HG03432 (cell line): ENCODE measurements at regions not wholly inside any gene's neighbourhood (a gene's known extent, or its start where the extent isn't known, plus 50 kb on each side); places are given as distances from the start of the nearest gene placed in this dataset.

ENCODE experiments used
- ATAC-seq: cut with Tn5 transposase; IDR thresholded peaks from one replicate; pipeline ENCODE4 v1.9.1; 2021; ENCODE audit warnings: mild to moderate bottlenecking, moderate library complexity; ENCODE audit not compliant: unreplicated experiment

DNA sequence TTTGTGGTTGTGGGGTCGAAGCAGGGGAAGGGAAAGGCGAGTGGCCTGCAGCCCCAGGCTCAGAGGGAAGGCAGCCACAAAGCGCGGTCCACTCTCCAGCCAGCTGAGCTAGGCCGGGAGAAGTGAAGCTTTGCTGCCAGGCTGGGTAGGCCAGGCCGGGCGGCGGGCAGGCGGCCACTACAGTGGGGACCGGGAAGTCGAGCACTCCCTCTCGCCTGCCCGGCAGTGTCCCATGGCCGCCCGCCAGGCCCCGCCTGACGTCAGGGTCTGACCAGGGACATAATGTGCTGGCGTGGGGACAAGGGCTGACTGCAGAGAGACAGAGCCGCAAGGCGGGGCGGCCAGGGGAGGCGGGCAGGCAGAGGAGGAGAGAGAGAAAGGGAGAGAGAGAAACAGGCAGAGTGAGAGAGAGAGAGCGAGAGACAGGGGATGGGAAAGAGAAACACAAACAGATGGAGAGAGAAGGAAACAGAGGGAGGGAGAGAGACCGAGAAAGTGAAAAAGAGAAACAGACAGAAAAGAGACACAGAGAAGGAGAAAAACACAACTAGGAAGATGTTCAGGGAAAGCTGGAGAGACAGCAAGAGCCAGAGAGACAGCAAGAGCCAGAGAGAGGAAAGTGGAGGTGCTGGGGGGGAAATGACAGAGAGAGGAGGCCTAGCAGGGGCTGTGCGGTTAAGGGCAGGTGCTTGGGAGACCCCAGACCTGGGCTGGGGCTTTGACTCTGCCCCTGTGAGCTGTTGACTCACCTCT, 94.5 kb upstream of the PTPN1 start:
- ATAC-seq = no peak

DNA sequence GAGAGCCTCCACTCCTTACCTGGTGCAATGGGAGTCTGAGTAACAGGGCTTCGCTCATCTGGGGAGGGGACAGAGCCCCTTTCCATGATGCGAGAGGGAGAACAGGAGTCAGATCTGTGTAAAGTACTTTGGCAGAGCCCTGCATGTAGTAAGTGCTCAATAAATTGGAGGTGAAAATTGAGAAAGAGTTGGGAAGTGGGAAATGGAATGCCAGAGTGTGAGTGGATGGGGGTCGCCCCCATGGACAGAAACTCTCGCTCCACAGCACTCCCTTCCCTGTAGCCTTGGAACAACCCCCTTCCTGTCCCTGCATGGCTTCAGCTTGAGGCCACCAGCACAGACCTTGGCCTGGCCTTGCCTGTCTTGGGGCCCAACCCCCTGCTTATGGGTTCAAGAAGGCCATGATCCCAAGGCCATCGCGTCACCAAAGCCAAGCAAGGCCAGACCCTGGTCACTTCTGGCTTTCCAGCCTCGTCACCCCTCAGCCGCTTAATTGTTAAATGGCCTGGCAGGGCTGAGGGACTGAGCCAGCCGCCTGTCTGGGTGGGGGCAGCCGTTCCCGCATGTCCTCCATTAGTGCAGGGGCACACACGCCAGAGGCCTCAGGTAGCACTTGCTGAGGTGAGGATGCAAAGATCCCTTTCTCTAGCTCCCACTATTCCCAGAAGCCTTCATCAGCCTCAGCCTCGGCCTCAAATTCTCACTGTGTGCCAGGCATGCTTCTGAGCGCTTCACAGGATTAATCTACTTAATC, 93.7 kb upstream of the PTPN1 start:
- no peak for ATAC-seq

DNA sequence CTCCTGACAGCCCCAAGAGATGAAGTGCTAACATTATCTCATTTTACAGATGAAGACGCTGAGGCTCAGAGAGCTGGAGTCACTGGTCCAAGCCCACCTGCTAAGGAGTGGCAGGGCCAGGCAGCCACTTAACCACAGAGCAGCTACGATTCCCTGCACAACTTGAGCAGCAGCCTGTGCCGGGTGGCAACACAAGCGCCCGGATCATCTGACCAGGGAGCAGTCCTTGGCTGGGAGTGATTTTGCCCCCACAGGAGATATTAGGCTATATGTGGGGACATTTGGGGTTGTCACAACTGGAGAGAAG, 93.2 kb upstream of the PTPN1 start:
- no peak for ATAC-seq

DNA sequence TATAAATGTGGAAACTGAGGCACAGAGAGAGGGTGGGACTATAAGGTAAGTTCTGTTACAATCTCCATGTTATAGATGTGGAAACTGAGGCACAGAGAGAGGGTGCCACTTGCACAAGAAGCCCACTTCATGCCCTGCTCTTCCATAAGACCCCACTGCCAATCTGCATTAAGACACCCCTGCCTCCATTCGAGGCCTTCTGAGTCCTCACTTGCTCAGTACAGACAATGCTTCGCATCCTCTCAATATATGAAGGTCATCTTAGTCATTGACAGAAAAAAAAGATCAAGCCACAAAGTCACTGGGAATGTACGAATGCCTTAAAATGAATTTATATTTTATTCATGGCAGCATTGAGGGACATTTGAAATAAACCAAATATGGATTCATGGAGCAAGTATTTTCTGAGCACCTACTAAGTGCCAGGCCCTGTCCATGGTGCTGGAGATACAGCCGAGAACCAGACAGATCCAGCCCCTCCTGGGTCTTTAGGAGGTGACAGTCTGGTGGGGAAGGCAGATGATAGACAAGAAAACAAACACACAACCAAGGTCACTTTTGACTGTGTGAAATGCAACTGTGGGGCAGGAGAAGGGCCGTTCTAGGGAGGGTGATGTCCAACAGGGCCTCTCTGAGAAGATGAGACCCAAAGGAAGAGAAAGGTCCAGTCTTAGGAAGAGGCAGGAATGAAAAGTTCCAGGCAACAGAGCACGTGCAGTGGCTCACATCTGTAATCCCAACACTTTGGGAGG, 92.5 kb upstream of the PTPN1 start:
- ATAC-seq = no peak

GRCh38 chr20:50418890-50419642, 91.1 kb upstream of the PTPN1 start:
- ATAC-seq = no peak

DNA sequence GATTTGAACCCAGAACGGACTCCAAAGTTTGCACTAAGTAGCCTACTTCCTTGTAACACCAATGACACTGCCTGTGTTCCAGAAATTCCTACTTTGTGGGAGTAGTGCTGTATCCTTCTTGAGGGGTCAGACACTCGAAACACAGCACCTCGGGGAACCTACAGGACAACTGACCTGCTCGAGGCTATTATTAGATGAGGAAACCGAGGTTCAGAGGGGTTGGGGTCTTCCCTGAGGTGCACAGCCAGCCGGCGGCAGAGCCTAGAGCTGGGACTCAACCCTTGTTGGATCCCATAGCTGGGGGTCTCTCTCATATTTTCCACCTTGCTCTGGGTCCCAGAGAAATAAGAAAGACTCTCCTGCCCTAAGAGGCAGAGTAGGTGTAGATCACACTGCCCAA, 89.8 kb upstream of the PTPN1 start:
- ATAC-seq = no peak

GRCh38 chr20:50421356-50422340, 88.5 kb upstream of the PTPN1 start:
- ATAC-seq = no peak

- ATAC-seq = no peak
Measured at GRCh38 chr20:50423758-50424157, 86.4 kb upstream of the PTPN1 start.

- ATAC-seq = no peak
Measured at GRCh38 chr20:50425076-50425475, 85.1 kb upstream of the PTPN1 start.

DNA sequence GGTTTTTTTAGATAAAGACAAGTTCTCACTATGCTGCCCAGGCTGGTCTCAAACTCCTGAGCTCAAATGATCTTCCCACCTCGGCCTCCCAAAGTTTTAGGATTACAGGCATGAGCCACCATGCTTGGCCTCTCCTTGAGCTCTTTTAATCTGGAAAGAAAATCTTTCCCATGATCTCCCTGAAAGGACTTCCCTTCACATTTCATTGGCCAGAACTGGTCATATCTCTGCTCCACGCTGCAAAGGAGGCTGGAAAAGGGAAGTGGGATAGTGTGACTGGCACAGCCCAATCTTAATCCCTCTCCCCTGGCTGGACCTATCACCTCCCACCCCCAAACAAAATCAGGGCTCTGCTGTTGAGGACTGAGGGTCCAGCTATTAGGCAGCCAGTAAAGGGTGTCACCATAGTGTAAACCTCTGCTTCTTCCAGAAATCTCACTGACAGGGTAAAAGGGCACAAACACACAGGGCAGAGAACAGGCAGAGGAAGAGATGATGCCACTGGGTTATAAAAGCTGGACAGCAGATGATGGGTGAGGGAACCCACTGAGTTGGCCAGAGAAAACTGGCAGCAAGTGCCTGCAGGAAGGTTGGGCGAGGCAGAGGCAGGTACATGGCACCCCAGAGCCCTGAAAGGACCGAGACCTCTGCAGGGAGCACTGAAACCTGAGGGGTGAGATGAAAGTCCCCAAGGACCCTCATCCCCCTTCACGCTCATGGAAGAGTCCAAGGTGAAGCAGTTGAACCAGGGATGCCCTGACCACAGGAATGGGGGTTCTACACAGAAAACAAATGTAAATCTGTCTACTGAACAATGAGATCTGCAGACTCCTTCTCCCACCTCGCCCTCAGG, 83.1 kb upstream of the PTPN1 start:
- ATAC-seq = no peak

GRCh38 chr20:50427719-50428083, 82.5 kb upstream of the PTPN1 start:
- no peak for ATAC-seq

GRCh38 chr20:50428097-50428828, 81.9 kb upstream of the PTPN1 start:
- ATAC-seq = no peak

DNA sequence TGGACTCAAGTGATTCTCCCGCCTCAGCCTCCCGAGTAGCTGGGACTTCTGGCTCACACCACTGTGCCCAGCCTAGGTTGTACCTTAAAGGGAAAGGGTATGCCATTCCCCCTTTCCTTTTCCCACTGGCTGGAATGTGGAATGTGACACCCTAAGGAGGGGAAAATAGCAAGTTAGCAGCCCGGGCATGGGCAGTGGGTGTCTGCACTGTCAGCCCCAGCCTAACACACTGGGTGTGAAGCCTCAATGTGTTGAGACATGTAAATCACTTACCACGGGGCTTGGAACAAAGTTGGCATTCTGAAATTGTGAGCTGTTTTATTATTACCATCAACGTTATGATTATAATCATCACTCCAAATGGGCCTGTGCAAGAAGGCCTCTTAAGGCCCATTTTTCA, 80.8 kb upstream of the PTPN1 start:
- ATAC-seq = no peak

- ATAC-seq = no peak
Measured at GRCh38 chr20:50431066-50431450, 79.1 kb upstream of the PTPN1 start.

DNA sequence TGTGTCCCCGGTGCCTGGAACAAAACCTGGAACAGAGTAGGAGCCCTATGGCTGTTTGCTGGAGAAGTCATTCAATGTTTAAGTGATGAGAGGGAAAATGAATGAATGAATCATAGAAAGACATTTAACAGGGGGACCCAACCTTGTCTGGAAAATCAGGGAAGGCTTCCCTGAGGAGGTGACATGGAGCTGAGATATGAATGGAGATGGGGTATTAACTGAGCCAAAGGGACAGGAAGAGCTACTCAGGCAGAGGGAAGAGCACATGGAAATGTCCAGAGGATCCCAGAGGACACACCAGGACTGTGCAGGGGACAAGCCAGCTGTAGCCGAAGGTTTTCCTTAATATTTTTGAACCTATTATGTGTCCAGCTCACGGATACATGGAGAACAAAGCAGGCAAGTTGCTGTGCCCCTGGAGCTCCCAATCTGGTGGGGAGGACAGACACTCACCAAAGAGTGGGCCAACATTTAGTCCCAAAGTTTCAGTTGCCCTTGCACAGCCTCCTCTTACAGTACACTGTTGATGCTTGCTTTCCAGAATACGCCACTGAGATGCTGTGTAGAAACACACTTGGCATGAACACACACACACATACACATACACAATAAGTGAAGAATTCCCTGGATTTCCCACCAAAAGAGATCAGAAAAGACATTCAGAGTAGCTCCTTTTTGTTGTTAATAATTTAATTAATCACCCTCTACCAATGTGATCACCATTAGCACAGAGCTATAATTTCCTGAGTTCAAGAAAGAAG, 77.0 kb upstream of the PTPN1 start:
- ATAC-seq = no peak

DNA sequence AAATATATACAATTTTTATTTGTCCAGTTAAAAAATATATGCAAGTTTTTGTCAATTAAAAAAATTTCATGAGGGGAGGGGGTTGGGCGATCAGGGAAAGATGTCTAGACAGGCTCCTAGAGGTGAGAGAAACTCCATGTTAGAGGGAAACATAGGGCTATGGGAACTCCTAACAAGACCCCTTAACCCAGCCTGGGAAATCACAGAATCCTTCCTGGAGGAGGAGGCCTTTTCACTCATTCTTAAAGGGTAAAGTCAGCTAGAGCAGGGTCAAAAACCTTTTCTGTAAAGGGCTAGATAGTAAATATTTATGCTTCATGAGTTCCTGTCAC, 75.9 kb upstream of the PTPN1 start:
- ATAC-seq = no peak

GRCh38 chr20:50434653-50435396, 75.4 kb upstream of the PTPN1 start:
- no peak for ATAC-seq
